ENCODE measurements at regions not wholly inside any gene's neighbourhood (a gene's known extent, or its start where the extent isn't known, plus 50 kb on each side); places are given as distances from the start of the nearest gene placed in this dataset.

DNA sequence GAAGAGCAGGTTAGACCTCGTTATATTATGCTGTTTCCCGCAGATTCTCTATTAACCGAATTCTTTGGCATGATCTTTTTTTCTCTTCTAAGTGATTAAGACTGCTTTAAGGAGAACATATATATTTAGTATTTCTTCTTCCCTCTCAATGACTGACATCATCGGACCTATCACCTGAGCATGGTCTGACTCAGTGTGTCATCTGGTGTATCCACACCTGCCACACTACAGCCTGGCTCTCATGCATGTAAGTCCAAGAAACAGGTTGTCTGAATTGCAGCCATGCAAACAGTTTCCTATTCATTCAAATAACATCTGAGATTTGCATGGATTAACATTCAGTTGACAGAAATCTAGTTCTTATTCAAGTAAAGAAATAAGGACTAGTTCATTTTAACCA is 55.1 kb upstream of the CWC22 start:
- no peak overlapping the region for H3K27ac Mint-ChIP-seq
- H3K4me1 Mint-ChIP-seq = no peaks in the 10 kb centered on the region
- H3K9me3 Mint-ChIP-seq (ENCODE audit: low read depth) = no peaks in the 10 kb centered on the region
- H3K36me3 Mint-ChIP-seq (ENCODE audit: low read depth) = no peaks in the 10 kb centered on the region
- intact Hi-C loops (cut with DNase I, micrococcal nuclease) = no loop called here
- ChIA-PET CTCF (no interaction called here), POLR2A (no interaction called here)
- H3K4me3 Mint-ChIP-seq = no peak overlapping the region
- ATAC-seq = no peak
- no peaks in the 10 kb centered on the region for H3K27me3 Mint-ChIP-seq
- DNase-seq = no peak

DNA sequence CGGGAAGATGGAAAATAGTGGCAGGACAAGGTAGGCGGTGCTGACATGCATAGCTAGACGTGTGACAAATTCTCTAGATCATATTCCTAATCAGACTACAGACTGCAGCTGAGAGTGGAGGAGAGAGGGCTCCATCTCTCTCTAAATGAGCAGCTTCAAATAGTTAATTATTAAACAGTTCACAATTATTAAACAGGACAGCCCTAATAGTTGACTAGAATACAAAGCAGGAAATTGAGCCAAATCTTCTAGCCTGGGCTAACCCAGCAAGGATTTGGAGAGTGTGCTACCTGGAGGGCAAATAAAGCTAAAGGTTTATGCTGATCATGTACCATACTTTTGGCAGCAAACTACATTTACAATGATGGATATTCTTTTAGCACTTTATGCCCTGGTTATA is 54.4 kb upstream of the CWC22 start:
- Mint-ChIP-seq H3K27ac (no peak overlapping the region), H3K27me3 (no peaks in the 10 kb centered on the region), H3K4me3 (no peak overlapping the region), H3K4me1 (no peaks in the 10 kb centered on the region), H3K36me3 (ENCODE audit: low read depth) (no peaks in the 10 kb centered on the region), H3K9me3 (ENCODE audit: low read depth) (no peaks in the 10 kb centered on the region)
- intact Hi-C loops (cut with DNase I, micrococcal nuclease) = no loop called here
- ChIA-PET CTCF (no interaction called here), POLR2A (no interaction called here)
- no peak for DNase-seq
- ATAC-seq = no peak

DNA sequence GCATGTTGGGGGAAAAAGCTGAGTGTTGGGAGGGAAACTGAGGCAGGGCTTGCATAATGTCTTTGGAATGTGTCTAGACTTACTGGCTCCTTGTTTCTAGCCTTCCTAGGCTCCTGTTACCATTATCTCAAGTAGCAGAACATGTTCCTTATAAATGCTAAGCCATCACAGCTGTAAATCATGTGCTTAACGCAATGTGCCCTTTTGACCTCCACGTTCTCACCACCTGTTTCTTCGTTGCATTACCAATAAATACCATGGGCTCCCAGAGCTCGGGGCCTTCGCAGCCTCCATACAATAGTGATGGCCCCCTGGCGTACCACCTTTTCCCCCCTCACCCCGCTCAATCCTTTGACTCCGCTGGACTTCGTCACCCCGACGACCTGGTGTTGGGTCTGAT is 54.0 kb upstream of the CWC22 start:
- no peaks in the 10 kb centered on the region for H3K36me3 Mint-ChIP-seq (ENCODE audit: low read depth)
- intact Hi-C loops (cut with DNase I, micrococcal nuclease) = no loop called here
- H3K9me3 Mint-ChIP-seq (ENCODE audit: low read depth) = no peaks in the 10 kb centered on the region
- ATAC-seq (no peak), DNase-seq (no peak)
- POLR2A ChIA-PET = no interaction called here
- no peak overlapping the region for H3K27ac Mint-ChIP-seq
- no peak overlapping the region for H3K4me3 Mint-ChIP-seq
- H3K4me1 Mint-ChIP-seq = no peaks in the 10 kb centered on the region
- CTCF ChIA-PET = no interaction called here
- peaks cover 1% of the 10 kb centered on the region for H3K27me3 Mint-ChIP-seq

DNA sequence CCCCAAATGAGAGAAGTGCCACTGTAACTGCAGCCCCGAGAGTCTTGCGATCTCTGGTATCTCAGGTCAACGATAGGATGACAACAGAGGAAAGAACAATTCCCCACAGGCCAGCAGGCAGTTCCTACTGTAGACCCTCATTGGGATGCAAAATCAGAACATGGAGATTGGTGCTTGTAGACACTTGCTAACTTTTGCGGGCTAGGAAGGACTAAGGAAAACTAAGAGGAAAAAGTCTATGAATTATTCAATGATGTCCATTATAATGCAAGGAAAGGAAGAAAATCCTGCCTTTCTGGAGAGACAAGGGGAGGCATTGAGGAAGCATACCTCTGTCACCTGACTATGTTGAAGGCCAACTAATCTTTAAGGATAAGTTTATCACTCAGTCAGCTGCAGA is 51.9 kb upstream of the CWC22 start:
- H3K9me3 Mint-ChIP-seq (ENCODE audit: low read depth) = no peaks in the 10 kb centered on the region
- no peaks in the 10 kb centered on the region for H3K4me1 Mint-ChIP-seq
- H3K27me3 Mint-ChIP-seq = peaks cover 1% of the 10 kb centered on the region
- H3K27ac Mint-ChIP-seq = no peak overlapping the region
- no peak overlapping the region for H3K4me3 Mint-ChIP-seq
- no peaks in the 10 kb centered on the region for H3K36me3 Mint-ChIP-seq (ENCODE audit: low read depth)
- intact Hi-C loops (cut with DNase I, micrococcal nuclease) = no loop called here
- CTCF ChIA-PET = no interaction called here
- POLR2A ChIA-PET = no interaction called here
- ATAC-seq = no peak
- no peak for DNase-seq

DNA sequence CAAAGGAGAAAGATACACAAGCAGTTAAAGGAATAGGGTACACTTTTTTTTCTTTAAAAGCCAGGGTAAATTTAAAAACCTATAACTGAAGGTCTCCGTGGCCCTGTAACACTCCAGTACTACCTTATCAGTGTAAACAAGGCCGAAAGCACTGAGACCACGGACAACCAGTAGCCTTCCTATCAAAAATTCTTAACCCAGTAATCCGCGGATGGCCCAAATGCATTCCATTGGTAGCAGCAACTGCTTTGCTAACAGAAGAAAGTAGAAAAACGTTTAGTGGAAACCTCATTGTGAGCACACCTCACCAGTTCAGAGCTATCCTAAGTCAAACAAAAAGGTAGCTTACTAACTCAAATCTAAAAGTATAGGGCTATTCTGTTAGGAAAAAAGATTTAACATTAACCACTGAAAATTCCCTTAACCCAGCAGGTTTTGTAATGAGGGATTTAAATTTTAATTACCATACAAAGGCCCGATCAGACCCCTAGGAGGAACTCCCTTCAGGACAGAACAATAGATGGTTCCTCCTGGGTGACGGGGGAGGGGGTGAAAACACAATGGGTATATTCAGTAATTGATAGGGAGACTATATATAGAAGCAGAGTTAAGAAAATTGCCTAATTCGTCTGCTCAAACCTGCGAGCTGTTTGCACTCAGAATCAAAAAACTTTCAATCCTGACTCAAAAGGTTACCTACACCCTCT is 50.8 kb upstream of the CWC22 start:
- H3K36me3 Mint-ChIP-seq (ENCODE audit: low read depth) = no peaks in the 10 kb centered on the region
- ChIA-PET POLR2A (interaction anchor here (0.7 kb wide), 1 partner anchor 915 kb away, joined by 3 read pairs; no protein-coding TSS in a partner anchor), CTCF (no interaction called here)
- no peaks in the 10 kb centered on the region for H3K9me3 Mint-ChIP-seq (ENCODE audit: low read depth)
- no peak overlapping the region for H3K27ac Mint-ChIP-seq
- DNase-seq (no peak), ATAC-seq (no peak)
- intact Hi-C loops (cut with DNase I, micrococcal nuclease) = no loop called here
- H3K27me3 Mint-ChIP-seq = peaks cover 1% of the 10 kb centered on the region
- H3K4me1 Mint-ChIP-seq = no peaks in the 10 kb centered on the region
- H3K4me3 Mint-ChIP-seq = no peak overlapping the region
